GM18498 (cell line): ENCODE measurements at regions not wholly inside any gene's neighbourhood (a gene's known extent, or its start where the extent isn't known, plus 50 kb on each side); places are given as distances from the start of the nearest gene placed in this dataset.

Source experiments
- ATAC-seq: cut with Tn5 transposase; IDR thresholded peaks from one replicate; pipeline ENCODE4 v1.9.1; 2021; ENCODE audit warnings: mild to moderate bottlenecking, moderate library complexity; ENCODE audit not compliant: unreplicated experiment

DNA sequence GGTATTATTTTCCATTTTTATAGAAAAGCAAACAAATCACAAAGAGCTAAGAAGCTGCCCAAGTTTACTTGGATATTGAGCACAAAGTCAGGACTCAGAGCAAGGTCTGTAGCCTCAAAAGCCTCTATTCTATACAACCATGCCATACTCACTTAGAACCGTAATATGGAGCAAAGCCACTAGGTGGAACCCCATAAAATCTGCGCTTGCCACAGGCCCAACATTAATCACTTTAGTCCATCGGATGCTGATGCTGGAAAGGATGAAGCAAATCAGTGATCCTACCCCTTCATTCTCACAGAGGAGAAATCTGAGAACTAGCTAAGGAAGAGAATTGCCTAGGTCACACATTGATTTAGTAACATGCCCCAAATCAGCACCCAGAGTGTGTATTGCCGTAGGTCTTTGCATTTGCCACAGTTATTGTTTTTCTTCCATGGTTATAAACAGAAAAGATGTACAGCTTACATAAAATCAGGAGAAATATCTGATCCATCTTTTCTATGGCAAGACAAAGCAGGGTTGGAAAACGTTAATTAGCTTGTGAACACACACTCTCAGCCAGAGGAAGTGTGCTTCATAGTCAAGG is 56.7 kb upstream of the RAB38 start:
- ATAC-seq = peak; percentile 90

DNA sequence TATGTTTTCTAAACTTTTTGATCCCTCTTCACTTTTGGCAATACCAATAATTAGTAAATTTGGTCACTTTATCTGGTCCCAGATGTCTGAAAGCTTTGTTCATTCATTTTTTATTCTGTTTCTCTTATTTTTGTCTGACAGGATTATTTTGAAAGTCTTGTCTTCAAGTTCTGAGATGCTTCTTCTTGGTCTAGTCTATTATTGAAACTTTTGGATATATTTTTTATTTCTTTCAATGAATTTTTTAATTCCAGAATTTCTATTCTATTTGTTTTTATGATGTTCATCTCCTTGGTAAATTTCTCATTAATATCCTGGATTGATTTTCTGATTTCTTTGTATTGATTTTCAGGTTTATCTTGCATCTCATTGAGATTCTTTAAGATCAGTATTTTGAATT is 54.1 kb upstream of the RAB38 start:
- ATAC-seq = no peak
